GM10248 (cell line): ENCODE measurements at regions not wholly inside any gene's neighbourhood (a gene's known extent, or its start where the extent isn't known, plus 50 kb on each side); places are given as distances from the start of the nearest gene placed in this dataset.

Source experiments
- CTCF ChIA-PET: fragments of 300-600 bp; sonication (Branson Sonifier 250); formaldehyde crosslinking; extraction: SDS; loops from one replicate; lab custom pipeline; 2021; ENCODE audit warnings: antibody characterized with exemption; lab: Yijun Ruan, JAX
- POLR2A ChIA-PET: fragments of 350-650 bp; sonication (Branson Sonifier 250); formaldehyde crosslinking; extraction: SDS; loops from one replicate; lab custom pipeline; 2020; ENCODE audit warnings: antibody characterized with exemption; lab: Yijun Ruan, JAX
- DNase-seq: peaks from one replicate; pipeline ENCODE4 v3.0.0; 2012; ENCODE audit errors: extremely low spot score
- CTCF ChIP-seq: IDR thresholded peaks from 2 replicates; pipeline ENCODE4 v1.5.1; 2012; ENCODE audit warnings: mild to moderate bottlenecking, low read depth; ENCODE audit errors: extremely low read depth, missing control alignments, control extremely low read depth

GRCh38 chrX:150047818-150048217 lies 109.5 kb upstream of the EOLA2 start:
- POLR2A ChIA-PET: no interaction called here
- DNase-seq: no peak
- no peak for TF ChIP-seq CTCF
- CTCF ChIA-PET: no interaction called here

GRCh38 chrX:150049647-150050046 lies 111.4 kb upstream of the EOLA2 start:
- CTCF ChIA-PET: interaction anchor here (1.0 kb wide), 1 partner anchor 87 kb away, joined by 4 read pairs; no protein-coding TSS in a partner anchor
- DNase-seq: no peak
- no peak for TF ChIP-seq CTCF

GRCh38 chrX:150050387-150050786 lies 112.1 kb upstream of the EOLA2 start:
- no peak for DNase-seq
- TF ChIP-seq CTCF: peak; percentile 10
- ChIA-PET CTCF (interaction anchor here (0.7 to 1.0 kb wide), 2 partner anchors 38 to 87 kb away, joined by 3 to 4 read pairs; no protein-coding TSS in a partner anchor), POLR2A (no interaction called here)

More at GRCh38 chrX:150049647-150050046, 111.4 kb upstream of the EOLA2 start:
- POLR2A ChIA-PET: no interaction called here

- DNase-seq: no peak
- ChIA-PET CTCF (interaction anchor here (0.7 kb wide), 1 partner anchor 37 kb away, joined by 3 read pairs; no protein-coding TSS in a partner anchor), POLR2A (no interaction called here)
- TF ChIP-seq CTCF: no peak
Observed at GRCh38 chrX:150051096-150051495, 112.8 kb upstream of the EOLA2 start.

GRCh38 chrX:150052226-150052625 lies 113.9 kb upstream of the EOLA2 start:
- POLR2A ChIA-PET: no interaction called here
- no peak for DNase-seq
- CTCF ChIA-PET: no interaction called here
- TF ChIP-seq CTCF: no peak

- no peak for DNase-seq
- ChIA-PET POLR2A (no interaction called here), CTCF (no interaction called here)
- TF ChIP-seq CTCF: no peak
Observed at GRCh38 chrX:150058728-150059127, 120.4 kb upstream of the EOLA2 start.
